ENCODE measurements at regions not wholly inside any gene's neighbourhood (a gene's known extent, or its start where the extent isn't known, plus 50 kb on each side); places are given as distances from the start of the nearest gene placed in this dataset.
"Not testable (repeated sequence)": the region's sequence is repeated elsewhere in the genome, so short reads cannot be mapped to it uniquely, and the experiment has no call there.

GRCh38 chr4:22630161-22630975, 62.4 kb upstream of the GBA3 start:
- not testable (repeated sequence) for TF ChIP-seq RAD21 (conservative IDR thresholded peaks at IDR 0.05); CTCF (IDR thresholded peaks at IDR 0.05; ENCODE audit: poor library complexity, severe bottlenecking); TAF1 (IDR thresholded peaks at IDR 0.05; ENCODE audit: low read depth); MXI1 (conservative IDR thresholded peaks at IDR 0.05; ENCODE audit: poor library complexity, severe bottlenecking)

All from neural cell (in vitro differentiated cells).